DMS153 treated with DMSO at 0.1 percent for 48 hours (cell line): ENCODE measurements at regions not wholly inside any gene's neighbourhood (a gene's known extent, or its start where the extent isn't known, plus 50 kb on each side); places are given as distances from the start of the nearest gene placed in this dataset.
"Not testable (repeated sequence)": the region's sequence is repeated elsewhere in the genome, so short reads cannot be mapped to it uniquely, and the experiment has no call there.

ENCODE experiments used
- DNase-seq: peaks from one replicate; lab custom pipeline; 2025; ENCODE audit not compliant: unreplicated experiment; lab: John Stamatoyannopoulos, UW

GRCh38 chr2:114248648-114249047, 193.8 kb upstream of the DPP10 start:
- DNase-seq, result no peak

GRCh38 chr2:114252713-114253112, 189.7 kb upstream of the DPP10 start:
- DNase-seq, result no peak

GRCh38 chr2:114254875-114255274, 187.6 kb upstream of the DPP10 start:
- DNase-seq, result no peak

- DNase-seq, result peak; percentile 7
Measured at GRCh38 chr2:114259389-114259788, 183.1 kb upstream of the DPP10 start.

GRCh38 chr2:114261366-114261765, 181.1 kb upstream of the DPP10 start:
- DNase-seq, result no peak

GRCh38 chr2:114265261-114265660, 177.2 kb upstream of the DPP10 start:
- DNase-seq, result no peak

GRCh38 chr2:114274957-114275356, 167.5 kb upstream of the DPP10 start:
- DNase-seq, result no peak

- no peak for DNase-seq
Measured at GRCh38 chr2:114281188-114281587, 161.3 kb upstream of the DPP10 start.

- no peak for DNase-seq
Measured at GRCh38 chr2:114283774-114284173, 158.7 kb upstream of the DPP10 start.

GRCh38 chr2:114286438-114286837, 156.0 kb upstream of the DPP10 start:
- no peak for DNase-seq

GRCh38 chr2:114293355-114293754, 149.1 kb upstream of the DPP10 start:
- DNase-seq, result no peak

GRCh38 chr2:114294741-114295140, 147.7 kb upstream of the DPP10 start:
- no peak for DNase-seq

GRCh38 chr2:114300351-114300750, 142.1 kb upstream of the DPP10 start:
- not testable (repeated sequence) for DNase-seq

GRCh38 chr2:114316532-114317300, 125.7 kb upstream of the DPP10 start:
- DNase-seq, result no peak

- no peak for DNase-seq
Measured at GRCh38 chr2:114330594-114330993, 111.8 kb upstream of the DPP10 start.

GRCh38 chr2:114331934-114332333, 110.5 kb upstream of the DPP10 start:
- no peak for DNase-seq

GRCh38 chr2:114345246-114345645, 97.2 kb upstream of the DPP10 start:
- DNase-seq, result no peak

GRCh38 chr2:114346658-114347057, 95.8 kb upstream of the DPP10 start:
- DNase-seq, result no peak

- no peak for DNase-seq
Measured at GRCh38 chr2:114350186-114350725, 92.2 kb upstream of the DPP10 start.

GRCh38 chr2:114352988-114353387, 89.5 kb upstream of the DPP10 start:
- no peak for DNase-seq

- no peak for DNase-seq
Measured at GRCh38 chr2:114354199-114354598, 88.2 kb upstream of the DPP10 start.

GRCh38 chr2:114368705-114369104, 73.7 kb upstream of the DPP10 start:
- no peak for DNase-seq

GRCh38 chr2:114371721-114372120, 70.7 kb upstream of the DPP10 start:
- not testable (repeated sequence) for DNase-seq
